Large intestine (tissue), 3 donors: ENCODE measurements at regions not wholly inside any gene's neighbourhood (a gene's known extent, or its start where the extent isn't known, plus 50 kb on each side); places are given as distances from the start of the nearest gene placed in this dataset.

Experiments
- DNase-seq, 2 donors: peaks; one replicate each; pipeline versions ENCODE4 v3.0.0 to v3.0.0-alpha.2; 2013
- H3K27ac ChIP-seq: one replicate; pipeline ENCODE4 v1.5.1; 2013; ENCODE audit warnings: low read length
- H3K27me3 ChIP-seq: 2 replicates; pipeline ENCODE4 v1.6.1; 2013; ENCODE audit warnings: low read length; ENCODE audit not compliant: control insufficient read depth, insufficient read depth
- H3K36me3 ChIP-seq: 2 replicates; pipeline ENCODE4 v1.6.1; 2013; ENCODE audit warnings: low read length; ENCODE audit not compliant: control insufficient read depth, insufficient read depth
- H3K4me1 ChIP-seq: one replicate; pipeline ENCODE4 v1.6.1; 2013; ENCODE audit warnings: low read length; ENCODE audit not compliant: control insufficient read depth, insufficient read depth
- H3K4me3 ChIP-seq: one replicate; pipeline ENCODE4 v1.5.1; 2013; ENCODE audit warnings: low read length
- H3K9me3 ChIP-seq: one replicate; pipeline ENCODE4 v1.6.1; 2013; ENCODE audit warnings: mild to moderate bottlenecking, low read depth, low read length, moderate library complexity; ENCODE audit not compliant: control insufficient read depth
- WGBS: methylation state at CpG from one replicate; pipeline ENCODE4 v1.1.5; 2013; ENCODE audit warnings: low lambda C conversion rate; ENCODE audit not compliant: insufficient coverage; 5-methylcytosine and 5-hydroxymethylcytosine counted together

DNA sequence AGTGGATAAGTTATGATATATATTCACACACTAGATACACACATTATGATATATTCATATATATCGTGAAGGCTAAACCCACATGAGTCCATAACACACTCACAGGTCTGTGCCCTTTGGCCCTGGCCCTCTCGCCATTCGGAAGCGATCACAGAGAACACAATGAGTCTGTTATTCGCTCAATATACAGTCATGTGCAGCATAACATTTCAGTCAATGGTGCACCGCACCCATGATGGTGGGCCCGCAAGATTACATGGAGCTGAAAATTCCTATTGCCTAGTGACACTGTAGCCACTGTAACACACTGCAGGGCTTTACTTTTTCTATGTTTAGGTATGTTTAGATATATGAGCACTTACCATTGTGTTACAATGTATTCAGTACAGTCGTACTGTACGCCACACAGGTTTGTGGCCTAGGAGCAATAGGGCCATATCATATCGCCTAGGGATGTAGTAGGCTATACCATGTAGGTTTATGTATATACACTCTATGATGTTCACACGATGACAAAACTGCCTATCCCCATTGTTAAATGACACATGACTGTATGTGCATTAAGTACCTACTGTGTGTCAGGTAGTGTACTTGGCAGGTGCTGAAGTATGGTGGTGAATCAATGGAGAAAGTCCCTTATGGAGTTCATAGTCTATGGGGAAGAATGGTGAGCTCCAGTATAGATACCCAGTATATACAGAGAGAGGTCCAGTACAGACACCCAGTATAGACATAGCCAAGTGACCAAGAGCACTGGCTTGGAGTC is 198.8 kb upstream of the KLF14 start:
- no peak for DNase-seq
- Histone ChIP-seq H3K27me3 (no peaks in the 10 kb centered on the region), H3K36me3 (no peaks in the 10 kb centered on the region), H3K4me1 (no peaks in the 10 kb centered on the region), H3K4me3 (no peak overlapping the region), H3K27ac (no peak overlapping the region), H3K9me3 (no peaks in the 10 kb centered on the region)
- WGBS: no CpG with 5 or more reads among the region's 11 CpGs

DNA sequence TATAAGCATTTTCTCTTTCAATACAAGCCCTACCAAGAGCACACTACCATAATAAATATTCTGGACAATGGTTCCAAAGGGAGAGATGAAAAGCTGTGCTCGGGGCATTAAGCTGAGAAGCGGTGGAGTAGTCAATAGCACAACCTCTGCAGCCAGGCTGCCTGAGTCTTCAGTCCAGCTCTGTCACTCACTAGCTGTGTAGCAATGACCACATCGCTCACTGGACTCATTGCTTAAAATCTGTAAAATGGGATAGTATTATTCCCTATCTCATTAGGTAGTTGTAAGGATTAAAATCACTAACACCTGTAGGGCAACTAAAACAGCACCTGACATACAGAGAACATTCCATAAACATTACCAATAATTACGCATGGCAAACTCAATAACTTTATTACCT is 199.9 kb upstream of the KLF14 start:
- no peaks in the 10 kb centered on the region for H3K36me3 ChIP-seq
- H3K9me3 ChIP-seq: no peaks in the 10 kb centered on the region
- no peak overlapping the region for H3K27ac ChIP-seq
- no CpG with 5 or more reads among the region's 4 CpGs for WGBS
- no peaks in the 10 kb centered on the region for H3K27me3 ChIP-seq
- H3K4me3 ChIP-seq: no peak overlapping the region
- no peak for DNase-seq
- no peaks in the 10 kb centered on the region for H3K4me1 ChIP-seq

DNA sequence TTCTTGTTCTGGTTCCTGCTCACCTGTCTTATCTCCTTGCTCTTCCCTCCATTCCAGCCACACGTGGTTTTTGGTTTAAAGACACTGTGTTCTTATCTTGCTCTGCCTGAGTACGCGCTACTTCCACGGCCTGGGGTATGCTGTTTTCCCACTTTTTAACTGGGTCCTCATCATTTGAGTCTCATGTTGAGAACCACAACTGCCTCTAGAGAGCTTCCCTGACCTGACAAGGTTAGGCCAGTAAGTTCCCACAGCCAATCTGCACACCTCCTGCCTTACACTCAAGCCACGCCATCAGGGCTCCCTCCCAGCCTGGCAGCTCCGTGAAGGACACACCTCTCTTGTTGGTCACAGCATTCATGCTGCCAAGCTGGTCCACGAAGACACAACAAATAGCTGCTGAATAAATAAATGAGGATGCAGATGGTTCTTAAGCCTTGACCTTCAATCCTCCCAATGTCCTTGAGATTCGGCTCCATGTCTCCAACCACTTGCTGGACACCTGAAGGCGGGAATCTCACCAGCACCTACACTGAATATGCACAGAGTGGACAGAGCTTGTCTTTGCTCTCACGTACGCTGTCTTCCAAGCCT is 201.7 kb upstream of the KLF14 start:
- H3K36me3 ChIP-seq: no peaks in the 10 kb centered on the region
- 74% methylated on average over 4 of the region's 11 CpGs for WGBS
- DNase-seq: no peak
- H3K4me1 ChIP-seq: no peaks in the 10 kb centered on the region
- H3K9me3 ChIP-seq: no peaks in the 10 kb centered on the region
- no peaks in the 10 kb centered on the region for H3K27me3 ChIP-seq
- H3K27ac ChIP-seq: no peak overlapping the region
- no peak overlapping the region for H3K4me3 ChIP-seq

DNA sequence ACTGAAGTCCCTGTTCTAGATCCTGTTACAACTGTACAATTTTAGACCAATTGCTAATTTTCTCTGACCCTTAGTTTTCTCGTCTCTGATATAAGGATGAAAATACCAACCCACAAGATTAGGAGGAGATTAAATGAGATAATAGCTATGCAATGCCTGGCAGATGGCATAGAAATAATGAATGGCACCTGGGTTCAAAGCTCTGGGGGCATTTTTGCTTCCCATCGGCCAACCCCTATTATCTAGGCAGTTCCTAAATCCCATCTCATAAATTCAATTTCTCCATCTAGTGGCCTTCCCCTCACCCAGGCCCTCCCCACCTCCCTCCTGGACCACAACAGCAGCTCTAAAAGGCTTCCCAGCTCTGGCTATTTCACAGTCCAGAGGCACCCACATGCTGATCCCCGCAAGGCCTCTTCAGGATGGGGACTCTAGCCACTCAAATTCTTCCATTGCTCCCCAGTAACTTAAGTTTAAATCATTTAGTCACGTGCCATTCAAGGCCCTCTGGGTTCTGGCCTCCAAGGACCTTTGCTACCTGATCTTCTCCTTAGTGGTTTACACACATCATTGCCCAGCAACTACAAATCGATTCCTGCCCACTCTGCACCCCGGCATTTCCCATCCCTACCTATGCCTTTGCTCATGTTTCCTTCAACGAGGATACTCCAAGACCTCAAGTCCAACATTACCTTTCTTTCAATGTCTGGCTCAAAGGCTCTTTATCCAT is 202.4 kb upstream of the KLF14 start:
- Histone ChIP-seq H3K4me3 (no peak overlapping the region), H3K36me3 (no peaks in the 10 kb centered on the region), H3K4me1 (no peaks in the 10 kb centered on the region), H3K27me3 (no peaks in the 10 kb centered on the region), H3K9me3 (no peaks in the 10 kb centered on the region), H3K27ac (no peak overlapping the region)
- WGBS: 100% methylated on average over 3 of the region's 7 CpGs
- DNase-seq: no peak

DNA sequence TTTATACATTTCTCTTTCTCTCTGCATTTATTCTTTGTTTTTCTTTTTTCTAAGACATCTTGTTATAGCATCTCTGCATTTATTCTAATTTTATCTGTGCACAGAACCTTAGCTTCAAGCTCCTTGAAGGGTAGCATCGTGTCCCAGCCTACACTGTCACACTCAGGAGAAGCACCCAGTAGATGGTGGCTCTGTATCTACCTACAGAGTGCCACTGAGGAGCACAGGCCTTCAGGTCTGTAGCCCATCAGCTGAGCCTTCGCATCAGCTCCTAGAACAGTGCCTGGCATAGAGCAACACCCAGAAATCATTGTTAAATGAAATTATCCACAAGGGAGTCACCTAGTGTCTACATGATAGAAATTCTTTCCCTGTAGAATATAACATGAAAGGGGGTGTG is 203.0 kb upstream of the KLF14 start:
- Histone ChIP-seq H3K4me1 (no peaks in the 10 kb centered on the region), H3K4me3 (no peak overlapping the region), H3K9me3 (no peaks in the 10 kb centered on the region), H3K27ac (no peak overlapping the region), H3K27me3 (no peaks in the 10 kb centered on the region), H3K36me3 (no peaks in the 10 kb centered on the region)
- no peak for DNase-seq
- 80% methylated on average over 1 of the region's 2 CpGs for WGBS

DNA sequence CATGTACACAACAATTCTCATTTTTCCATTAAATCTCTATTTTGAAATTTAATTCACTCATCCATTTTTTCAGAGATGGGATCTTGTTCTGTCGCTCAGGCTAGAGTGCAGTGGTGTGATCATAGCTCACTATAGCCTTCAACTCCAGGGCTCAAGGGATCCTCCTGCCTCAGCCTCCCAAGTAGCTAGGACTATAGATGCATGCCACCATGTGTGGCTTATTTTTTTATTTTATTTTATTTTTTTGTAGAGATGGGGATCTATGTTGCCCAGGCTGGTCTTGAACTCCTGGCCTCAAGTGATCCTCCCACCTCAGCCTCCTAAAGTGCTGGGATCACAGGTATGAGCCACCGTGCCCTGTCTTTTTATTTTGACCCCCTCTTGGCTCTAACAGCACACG is 203.8 kb upstream of the KLF14 start:
- Histone ChIP-seq H3K4me3 (no peak overlapping the region), H3K27me3 (no peaks in the 10 kb centered on the region), H3K9me3 (no peaks in the 10 kb centered on the region), H3K36me3 (no peaks in the 10 kb centered on the region), H3K4me1 (no peaks in the 10 kb centered on the region), H3K27ac (no peak overlapping the region)
- 67% methylated on average over 1 of the region's 3 CpGs for WGBS
- DNase-seq: no peak

DNA sequence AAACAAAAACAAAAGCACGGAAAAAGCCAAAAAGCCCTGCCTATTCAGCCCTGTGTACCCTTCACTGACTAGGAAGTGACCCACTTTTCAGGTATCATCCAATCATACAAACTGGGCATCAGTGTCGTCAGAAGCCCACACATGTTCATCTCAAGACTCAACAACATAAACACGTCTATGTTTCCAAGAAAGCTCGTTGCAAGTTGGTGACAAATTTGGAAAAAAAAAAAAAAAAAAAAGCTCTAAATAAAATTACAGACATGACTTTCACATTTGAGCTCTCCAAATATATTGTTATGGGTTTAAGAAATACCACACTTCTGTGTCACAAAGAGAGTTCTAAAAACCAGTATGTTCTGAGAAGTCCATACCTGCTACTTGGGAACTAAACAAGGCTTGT is 204.7 kb upstream of the KLF14 start:
- no peaks in the 10 kb centered on the region for H3K27me3 ChIP-seq
- no peaks in the 10 kb centered on the region for H3K4me1 ChIP-seq
- H3K9me3 ChIP-seq: no peaks in the 10 kb centered on the region
- no peak overlapping the region for H3K4me3 ChIP-seq
- no peak for DNase-seq
- H3K36me3 ChIP-seq: no peaks in the 10 kb centered on the region
- H3K27ac ChIP-seq: no peak overlapping the region
- WGBS: no CpG with 5 or more reads among the region's 4 CpGs

DNA sequence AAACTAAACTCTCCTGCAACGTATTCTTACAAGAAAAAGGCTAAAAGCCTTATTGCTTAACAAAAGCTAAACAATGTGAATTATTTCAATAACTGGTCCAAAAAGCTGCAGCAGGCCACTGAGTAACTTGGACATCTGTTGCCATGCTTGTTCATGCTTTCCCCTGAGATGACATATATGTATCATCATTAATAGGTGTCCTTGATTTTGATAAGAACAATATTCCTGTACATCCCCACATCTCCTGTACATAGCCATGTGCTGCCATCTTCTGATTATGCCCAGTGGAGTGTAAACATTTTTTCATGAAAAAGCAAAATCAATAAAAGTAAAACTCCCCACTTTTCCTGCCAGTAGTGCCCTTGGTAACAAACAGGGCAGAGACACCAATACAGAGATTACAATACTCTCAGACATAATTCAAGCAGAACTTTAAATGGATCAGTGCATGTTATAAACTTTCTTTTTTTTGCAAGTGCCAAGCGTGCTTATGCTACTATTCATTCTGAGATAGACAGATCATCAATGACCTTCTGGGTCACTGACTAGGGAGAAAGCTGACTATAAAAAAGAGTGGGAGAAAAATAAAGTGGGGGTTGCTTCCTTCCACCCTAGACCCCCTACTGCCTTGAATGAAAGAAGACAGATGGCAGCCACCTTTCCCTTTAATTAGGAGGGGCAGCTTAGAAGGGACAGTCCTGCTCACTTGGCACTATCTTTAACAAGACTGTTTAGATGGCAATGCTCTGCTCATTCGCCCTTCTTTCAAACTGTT is 205.5 kb upstream of the KLF14 start:
- DNase-seq: no peak
- Histone ChIP-seq H3K36me3 (no peaks in the 10 kb centered on the region), H3K4me1 (no peaks in the 10 kb centered on the region), H3K9me3 (no peaks in the 10 kb centered on the region), H3K27ac (no peak overlapping the region), H3K27me3 (no peaks in the 10 kb centered on the region), H3K4me3 (no peak overlapping the region)
- WGBS: 60% methylated on average over 1 of the region's 3 CpGs

DNA sequence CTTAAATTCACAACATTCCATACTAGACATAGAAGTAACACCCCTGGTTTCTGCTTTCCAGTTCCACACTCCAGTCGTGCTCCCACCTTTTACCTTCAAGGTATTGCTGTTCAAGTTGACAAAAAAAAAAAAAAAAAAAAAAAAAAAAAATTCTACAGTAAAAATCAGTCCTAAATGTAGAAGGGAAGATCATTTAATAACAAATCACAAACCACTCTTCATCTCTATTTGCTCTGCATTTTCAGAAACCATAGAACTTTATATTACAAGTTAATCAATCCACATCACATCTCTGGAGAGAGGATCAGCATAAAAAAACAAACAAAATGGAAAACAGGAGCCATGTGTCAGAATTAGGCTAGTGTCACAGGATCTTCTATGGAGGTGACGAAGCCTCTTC is 206.3 kb upstream of the KLF14 start:
- H3K9me3 ChIP-seq: no peaks in the 10 kb centered on the region
- no peak overlapping the region for H3K27ac ChIP-seq
- H3K36me3 ChIP-seq: no peaks in the 10 kb centered on the region
- H3K4me3 ChIP-seq: peak overlapping the region; percentile 37
- no peak for DNase-seq
- 100% methylated on average over 1 of the region's 2 CpGs for WGBS
- no peaks in the 10 kb centered on the region for H3K27me3 ChIP-seq
- H3K4me1 ChIP-seq: no peaks in the 10 kb centered on the region

DNA sequence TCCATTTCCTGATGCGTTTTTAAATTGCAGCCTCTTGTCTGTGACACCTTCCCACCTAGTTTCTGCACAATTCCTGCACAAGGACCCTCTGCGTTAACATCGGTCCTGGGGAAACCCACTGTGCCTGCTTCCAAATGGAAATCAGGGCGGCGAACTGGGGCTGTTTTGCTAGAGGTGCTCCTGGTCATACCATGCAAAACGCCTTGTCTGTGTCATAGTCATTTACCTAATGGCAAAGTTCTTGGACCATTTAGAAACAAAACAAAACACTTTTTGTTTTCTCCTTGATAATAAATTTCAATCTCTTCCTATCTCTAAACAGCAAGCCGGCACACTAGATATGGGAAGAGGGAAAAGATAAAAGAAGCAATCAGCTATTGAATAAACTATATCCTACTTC is 206.9 kb upstream of the KLF14 start:
- no peaks in the 10 kb centered on the region for H3K4me1 ChIP-seq
- DNase-seq: peak in 1 of 2 donors; percentile 24

More for the DNA sequence above, 206.9 kb upstream of the KLF14 start:
- Histone ChIP-seq H3K27ac (peak overlapping the region; percentile 58), H3K36me3 (no peaks in the 10 kb centered on the region), H3K27me3 (no peaks in the 10 kb centered on the region), H3K9me3 (no peaks in the 10 kb centered on the region), H3K4me3 (peak overlapping the region; percentile 37)
- WGBS: 40% methylated on average over 2 of the region's 7 CpGs
